A673 (cell line): ENCODE measurements at regions not wholly inside any gene's neighbourhood (a gene's known extent, or its start where the extent isn't known, plus 50 kb on each side); places are given as distances from the start of the nearest gene placed in this dataset.

Experiments
- EZH2 ChIP-seq: fragments of 200-600 bp; sonication (generic); IDR thresholded peaks from 2 replicates; pipeline ENCODE4 v1.6.1; 2017; ENCODE audit warnings: borderline replicate concordance, low read depth, mild to moderate bottlenecking, mixed read lengths, antibody characterized with exemption, low read length; ENCODE audit not compliant: poor library complexity, severe bottlenecking
- TF ChIP-seq, protein P1 (sequence below): fragments of 300-800, 200-600 bp; sonication (generic); conservative IDR thresholded peaks from 2 replicates; pipeline ENCODE4 v1.5.1; 2017; ENCODE audit warnings: low read depth, mild to moderate bottlenecking, antibody characterized with exemption, low read length, moderate library complexity, mixed read lengths

DNA sequence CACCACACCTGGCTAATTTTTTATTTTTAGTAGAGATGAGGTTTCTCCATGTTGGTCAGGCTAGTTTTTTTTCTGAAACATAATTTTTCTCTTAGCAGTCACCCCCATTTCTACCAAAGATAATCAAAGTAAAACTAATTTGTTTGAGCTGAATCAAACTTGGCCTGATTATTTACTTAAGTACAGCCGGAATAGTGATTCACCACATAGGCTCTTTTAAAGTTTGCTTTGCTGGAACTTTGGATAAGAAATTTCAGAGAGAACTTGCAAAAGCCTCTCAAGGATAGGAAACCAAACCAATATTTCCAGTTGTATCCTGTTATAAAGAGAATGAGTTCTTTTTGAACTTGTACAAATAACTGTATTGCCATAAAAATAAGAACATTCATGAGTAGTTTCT is 105.0 kb upstream of the SYNCRIP start:
- TF ChIP-seq, protein P1, sequence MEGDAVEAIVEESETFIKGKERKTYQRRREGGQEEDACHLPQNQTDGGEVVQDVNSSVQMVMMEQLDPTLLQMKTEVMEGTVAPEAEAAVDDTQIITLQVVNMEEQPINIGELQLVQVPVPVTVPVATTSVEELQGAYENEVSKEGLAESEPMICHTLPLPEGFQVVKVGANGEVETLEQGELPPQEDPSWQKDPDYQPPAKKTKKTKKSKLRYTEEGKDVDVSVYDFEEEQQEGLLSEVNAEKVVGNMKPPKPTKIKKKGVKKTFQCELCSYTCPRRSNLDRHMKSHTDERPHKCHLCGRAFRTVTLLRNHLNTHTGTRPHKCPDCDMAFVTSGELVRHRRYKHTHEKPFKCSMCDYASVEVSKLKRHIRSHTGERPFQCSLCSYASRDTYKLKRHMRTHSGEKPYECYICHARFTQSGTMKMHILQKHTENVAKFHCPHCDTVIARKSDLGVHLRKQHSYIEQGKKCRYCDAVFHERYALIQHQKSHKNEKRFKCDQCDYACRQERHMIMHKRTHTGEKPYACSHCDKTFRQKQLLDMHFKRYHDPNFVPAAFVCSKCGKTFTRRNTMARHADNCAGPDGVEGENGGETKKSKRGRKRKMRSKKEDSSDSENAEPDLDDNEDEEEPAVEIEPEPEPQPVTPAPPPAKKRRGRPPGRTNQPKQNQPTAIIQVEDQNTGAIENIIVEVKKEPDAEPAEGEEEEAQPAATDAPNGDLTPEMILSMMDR: no peak
- no peak for TF ChIP-seq EZH2
